ENCODE measurements at regions not wholly inside any gene's neighbourhood (a gene's known extent, or its start where the extent isn't known, plus 50 kb on each side); places are given as distances from the start of the nearest gene placed in this dataset.

- no peaks in the 10 kb centered on the region for H3K9me3 ChIP-seq (ENCODE audit: low read length)
- H3K79me2 ChIP-seq (ENCODE audit: insufficient read depth, low read length), result no peaks in the 10 kb centered on the region
- H2AFZ ChIP-seq (ENCODE audit: low read length), result no peak overlapping the region
- no peaks in the 10 kb centered on the region for H3K9me2 ChIP-seq (ENCODE audit: low read depth, low read length)
- no peaks in the 10 kb centered on the region for H3K36me3 ChIP-seq (ENCODE audit: insufficient read depth, low read length)
- no peak overlapping the region for H3K27ac ChIP-seq (ENCODE audit: low read depth, low read length, poor library complexity, severe bottlenecking)
- H3K4me1 ChIP-seq (ENCODE audit: insufficient read depth, low read length, severe bottlenecking), result no peaks in the 10 kb centered on the region
- TF ChIP-seq CTCF (IDR thresholded peaks at IDR 0.05; ENCODE audit: low read length), result no peak
- no peak for TF ChIP-seq EZH2 (IDR thresholded peaks at IDR 0.05; ENCODE audit: borderline replicate concordance, low read length)
- no peak overlapping the region for H3K9ac ChIP-seq (ENCODE audit: low read length)
- H4K20me1 ChIP-seq (ENCODE audit: insufficient read depth, low read length), result no peaks in the 10 kb centered on the region
- no peak overlapping the region for H3K4me3 ChIP-seq (ENCODE audit: low read depth, low read length, poor library complexity, severe bottlenecking)
- H3F3A ChIP-seq (ENCODE audit: insufficient read depth, low read length), result no peaks in the 10 kb centered on the region
- no peak overlapping the region for H3K4me2 ChIP-seq (ENCODE audit: low read length)
- no peaks in the 10 kb centered on the region for H3K27me3 ChIP-seq (ENCODE audit: insufficient read depth, low read length)
Observed at GRCh38 chr16:72291121-72291520, 119.2 kb upstream of the PMFBP1 start.

GRCh38 chr16:72287649-72288048 is 115.7 kb upstream of the PMFBP1 start:
- Histone ChIP-seq H3K9ac (ENCODE audit: low read length) (no peak overlapping the region), H3F3A (ENCODE audit: insufficient read depth, low read length) (no peaks in the 10 kb centered on the region), H3K4me1 (ENCODE audit: insufficient read depth, low read length, severe bottlenecking) (no peaks in the 10 kb centered on the region), H3K36me3 (ENCODE audit: insufficient read depth, low read length) (no peaks in the 10 kb centered on the region), H4K20me1 (ENCODE audit: insufficient read depth, low read length) (no peaks in the 10 kb centered on the region), H3K9me3 (ENCODE audit: low read length) (no peaks in the 10 kb centered on the region), H3K4me2 (ENCODE audit: low read length) (no peak overlapping the region), H3K9me2 (ENCODE audit: low read depth, low read length) (no peaks in the 10 kb centered on the region), H3K27ac (ENCODE audit: low read depth, low read length, poor library complexity, severe bottlenecking) (no peak overlapping the region), H3K27me3 (ENCODE audit: insufficient read depth, low read length) (no peaks in the 10 kb centered on the region), H3K4me3 (ENCODE audit: low read depth, low read length, poor library complexity, severe bottlenecking) (no peak overlapping the region), H2AFZ (ENCODE audit: low read length) (no peak overlapping the region), H3K79me2 (ENCODE audit: insufficient read depth, low read length) (no peaks in the 10 kb centered on the region)
- no peak for TF ChIP-seq CTCF (IDR thresholded peaks at IDR 0.05; ENCODE audit: low read length)
- TF ChIP-seq EZH2 (IDR thresholded peaks at IDR 0.05; ENCODE audit: borderline replicate concordance, low read length), result no peak

- Histone ChIP-seq H2AFZ (ENCODE audit: low read length) (no peak overlapping the region), H3K27me3 (ENCODE audit: insufficient read depth, low read length) (no peaks in the 10 kb centered on the region), H3F3A (ENCODE audit: insufficient read depth, low read length) (no peaks in the 10 kb centered on the region), H3K4me2 (ENCODE audit: low read length) (no peak overlapping the region), H3K9ac (ENCODE audit: low read length) (no peak overlapping the region), H4K20me1 (ENCODE audit: insufficient read depth, low read length) (no peaks in the 10 kb centered on the region), H3K9me3 (ENCODE audit: low read length) (no peaks in the 10 kb centered on the region), H3K36me3 (ENCODE audit: insufficient read depth, low read length) (no peaks in the 10 kb centered on the region), H3K9me2 (ENCODE audit: low read depth, low read length) (no peaks in the 10 kb centered on the region), H3K79me2 (ENCODE audit: insufficient read depth, low read length) (no peaks in the 10 kb centered on the region), H3K4me3 (ENCODE audit: low read depth, low read length, poor library complexity, severe bottlenecking) (no peak overlapping the region), H3K27ac (ENCODE audit: low read depth, low read length, poor library complexity, severe bottlenecking) (no peak overlapping the region), H3K4me1 (ENCODE audit: insufficient read depth, low read length, severe bottlenecking) (no peaks in the 10 kb centered on the region)
- TF ChIP-seq EZH2 (IDR thresholded peaks at IDR 0.05; ENCODE audit: borderline replicate concordance, low read length) (no peak), CTCF (IDR thresholded peaks at IDR 0.05; ENCODE audit: low read length) (no peak)
Observed at GRCh38 chr16:72286936-72287620, 115.1 kb upstream of the PMFBP1 start.

All from OCI-LY1 (cell line).